ENCODE measurements at regions not wholly inside any gene's neighbourhood (a gene's known extent, or its start where the extent isn't known, plus 50 kb on each side); places are given as distances from the start of the nearest gene placed in this dataset.
"Not testable (repeated sequence)": the region's sequence is repeated elsewhere in the genome, so short reads cannot be mapped to it uniquely, and the experiment has no call there.

GRCh38 chr12:46990211-46990610 is 89.2 kb upstream of the PCED1B start:
- DNase-seq, result no peak

- DNase-seq, result not testable (repeated sequence)
Measured at GRCh38 chr12:46992051-46992450, 87.4 kb upstream of the PCED1B start.

- no peak for DNase-seq
Measured at GRCh38 chr12:46998811-46999368, 80.5 kb upstream of the PCED1B start.

- DNase-seq, result no peak
Measured at GRCh38 chr12:47004634-47005033, 74.8 kb upstream of the PCED1B start.

GRCh38 chr12:47007048-47007447 is 72.4 kb upstream of the PCED1B start:
- no peak for DNase-seq

- no peak for DNase-seq
Measured at GRCh38 chr12:47012552-47012951, 66.9 kb upstream of the PCED1B start.

- no peak for DNase-seq
Measured at GRCh38 chr12:47014474-47014873, 64.9 kb upstream of the PCED1B start.

- DNase-seq, result no peak
Measured at GRCh38 chr12:47015381-47015780, 64.0 kb upstream of the PCED1B start.

- no peak for DNase-seq
Measured at GRCh38 chr12:47017041-47017713, 62.2 kb upstream of the PCED1B start.

GRCh38 chr12:47017901-47018475 is 61.4 kb upstream of the PCED1B start:
- DNase-seq, result no peak

- no peak for DNase-seq
Measured at GRCh38 chr12:47020211-47020821, 59.1 kb upstream of the PCED1B start.

- DNase-seq, result no peak
Measured at GRCh38 chr12:47021298-47021697, 58.1 kb upstream of the PCED1B start.

- no peak for DNase-seq
Measured at GRCh38 chr12:47022296-47022695, 57.1 kb upstream of the PCED1B start.

GRCh38 chr12:47023311-47023710 is 56.1 kb upstream of the PCED1B start:
- DNase-seq, result no peak

GRCh38 chr12:47023953-47024352 is 55.5 kb upstream of the PCED1B start:
- no peak for DNase-seq

GRCh38 chr12:47024463-47024862 is 55.0 kb upstream of the PCED1B start:
- no peak for DNase-seq

GRCh38 chr12:47025349-47025748 is 54.1 kb upstream of the PCED1B start:
- DNase-seq, result no peak

GRCh38 chr12:47025798-47026197 is 53.6 kb upstream of the PCED1B start:
- DNase-seq, result no peak

GRCh38 chr12:47026291-47026690 is 53.1 kb upstream of the PCED1B start:
- no peak for DNase-seq
